Kidney epithelial cell (primary cell): ENCODE measurements at regions not wholly inside any gene's neighbourhood (a gene's known extent, or its start where the extent isn't known, plus 50 kb on each side); places are given as distances from the start of the nearest gene placed in this dataset.
A peak's percentile ranks its signal among the peaks of the same experiment; 100 is the strongest.

ENCODE experiments used
- DNase-seq: peaks from one replicate; pipeline ENCODE4 v3.0.0-alpha.2; 2010; ENCODE audit warnings: low read depth
- H3K27me3 ChIP-seq: 2 replicates; pipeline ENCODE4 v1.6.0; 2011; ENCODE audit warnings: low read length; ENCODE audit not compliant: control insufficient read depth, insufficient read depth
- H3K36me3 ChIP-seq: 2 replicates; pipeline ENCODE4 v1.5.1; 2011; ENCODE audit warnings: low read length; ENCODE audit not compliant: control insufficient read depth, insufficient read depth
- H3K4me3 ChIP-seq: 2 replicates; pipeline ENCODE4 v1.5.1; 2011; ENCODE audit warnings: low read depth, mild to moderate bottlenecking, control low read depth, low read length
- CTCF ChIP-seq: IDR thresholded peaks from 2 replicates; pipeline ENCODE4 v1.5.1; 2011; ENCODE audit warnings: mild to moderate bottlenecking, moderate library complexity, low read length, control low read depth, inconsistent platforms; ENCODE audit not compliant: insufficient read depth, poor library complexity, severe bottlenecking

GRCh38 chrX:26873736-26874135 lies 589.4 kb downstream of the PPP4R3C start:
- H3K27me3 ChIP-seq: no peaks in the 10 kb centered on the region
- DNase-seq: no peak
- H3K4me3 ChIP-seq: no peak overlapping the region
- TF ChIP-seq CTCF: no peak
- no peaks in the 10 kb centered on the region for H3K36me3 ChIP-seq

- no peak overlapping the region for H3K4me3 ChIP-seq
- no peaks in the 10 kb centered on the region for H3K27me3 ChIP-seq
- DNase-seq: no peak
- H3K36me3 ChIP-seq: no peaks in the 10 kb centered on the region
- no peak for TF ChIP-seq CTCF
These were observed 591.2 kb downstream of the PPP4R3C start for GRCh38 chrX:26871967-26872366.

GRCh38 chrX:26851981-26852380 lies 611.2 kb downstream of the PPP4R3C start:
- no peaks in the 10 kb centered on the region for H3K27me3 ChIP-seq
- peak; percentile 21 for TF ChIP-seq CTCF
- H3K4me3 ChIP-seq: no peak overlapping the region
- DNase-seq: no peak
- H3K36me3 ChIP-seq: no peaks in the 10 kb centered on the region

- Histone ChIP-seq H3K4me3 (no peak overlapping the region), H3K27me3 (no peaks in the 10 kb centered on the region), H3K36me3 (no peaks in the 10 kb centered on the region)
- no peak for TF ChIP-seq CTCF
- no peak for DNase-seq
These were observed 614.6 kb downstream of the PPP4R3C start for GRCh38 chrX:26848511-26848910.

GRCh38 chrX:26845056-26845455 lies 618.1 kb downstream of the PPP4R3C start:
- Histone ChIP-seq H3K27me3 (no peaks in the 10 kb centered on the region), H3K4me3 (no peak overlapping the region), H3K36me3 (no peaks in the 10 kb centered on the region)
- no peak for DNase-seq
- TF ChIP-seq CTCF: no peak

GRCh38 chrX:26822448-26822847 lies 606.5 kb downstream of the MAGEB5 start:
- Histone ChIP-seq H3K27me3 (no peaks in the 10 kb centered on the region), H3K36me3 (no peaks in the 10 kb centered on the region), H3K4me3 (no peak overlapping the region)
- DNase-seq: no peak
- TF ChIP-seq CTCF: no peak
